Type B pancreatic cell (in vitro differentiated cells): ENCODE measurements at regions not wholly inside any gene's neighbourhood (a gene's known extent, or its start where the extent isn't known, plus 50 kb on each side); places are given as distances from the start of the nearest gene placed in this dataset.

Experiments used
- DNase-seq: peaks from one replicate; pipeline ENCODE4 v3.0.0; 2021; ENCODE audit warnings: mixed read lengths; ENCODE audit not compliant: unreplicated experiment; ENCODE audit errors: extremely low spot score
- H3K27ac Mint-ChIP-seq: 2 replicates; pipeline ENCODE4 v1.8.0; 2021; ENCODE audit warnings: mild to moderate bottlenecking, mixed read lengths
- H3K27me3 Mint-ChIP-seq: 2 replicates; pipeline ENCODE4 v1.8.0; 2021; ENCODE audit warnings: mixed read lengths
- H3K36me3 Mint-ChIP-seq: 2 replicates; pipeline ENCODE4 v1.8.0; 2021; ENCODE audit warnings: mixed read lengths
- H3K4me1 Mint-ChIP-seq: one replicate; pipeline ENCODE4 v1.8.0; 2021; ENCODE audit warnings: mixed read lengths; ENCODE audit not compliant: unreplicated experiment
- H3K4me3 Mint-ChIP-seq: 2 replicates; pipeline ENCODE4 v1.8.0; 2021; ENCODE audit warnings: mild to moderate bottlenecking, mixed read lengths
- H3K9me3 Mint-ChIP-seq: 2 replicates; pipeline ENCODE4 v1.8.0; 2021; ENCODE audit warnings: mixed read lengths
- CTCF ChIP-seq: fragments of 200-600 bp; sonication (generic); conservative IDR thresholded peaks from 2 replicates; pipeline ENCODE4 v1.5.0; 2021; ENCODE audit warnings: antibody characterized with exemption, mild to moderate bottlenecking

GRCh38 chr12:93252221-93252620 lies 125.5 kb upstream of the NUDT4 start:
- H3K9me3 Mint-ChIP-seq, result peaks cover 11% of the 10 kb centered on the region
- no peaks in the 10 kb centered on the region for H3K27me3 Mint-ChIP-seq
- DNase-seq, result no peak
- no peak overlapping the region for H3K27ac Mint-ChIP-seq
- no peak overlapping the region for H3K4me3 Mint-ChIP-seq
- H3K4me1 Mint-ChIP-seq, result peaks cover 4% of the 10 kb centered on the region
- peaks cover 4% of the 10 kb centered on the region for H3K36me3 Mint-ChIP-seq
- no peak for TF ChIP-seq CTCF

- no peak for TF ChIP-seq CTCF
- Mint-ChIP-seq H3K27ac (no peak overlapping the region), H3K4me1 (no peaks in the 10 kb centered on the region), H3K36me3 (peaks cover 4% of the 10 kb centered on the region), H3K27me3 (no peaks in the 10 kb centered on the region), H3K9me3 (peaks cover 11% of the 10 kb centered on the region), H3K4me3 (no peak overlapping the region)
- DNase-seq, result no peak
Observed at GRCh38 chr12:93254911-93255310, 122.8 kb upstream of the NUDT4 start.

GRCh38 chr12:93256256-93256969 lies 121.3 kb upstream of the NUDT4 start:
- Mint-ChIP-seq H3K27ac (no peak overlapping the region), H3K36me3 (peaks cover 4% of the 10 kb centered on the region)

GRCh38 chr12:93261505-93262094 lies 116.1 kb upstream of the NUDT4 start:
- no peaks in the 10 kb centered on the region for H3K4me1 Mint-ChIP-seq
- no peak overlapping the region for H3K4me3 Mint-ChIP-seq
- no peaks in the 10 kb centered on the region for H3K27me3 Mint-ChIP-seq
- no peak for TF ChIP-seq CTCF
- DNase-seq, result no peak
- H3K9me3 Mint-ChIP-seq, result no peaks in the 10 kb centered on the region
- no peaks in the 10 kb centered on the region for H3K36me3 Mint-ChIP-seq
- no peak overlapping the region for H3K27ac Mint-ChIP-seq

More at GRCh38 chr12:93256256-93256969, 121.3 kb upstream of the NUDT4 start:
- Mint-ChIP-seq H3K4me3 (no peak overlapping the region), H3K27me3 (no peaks in the 10 kb centered on the region), H3K9me3 (peaks cover 11% of the 10 kb centered on the region), H3K4me1 (no peaks in the 10 kb centered on the region)
- TF ChIP-seq CTCF, result no peak
- no peak for DNase-seq

GRCh38 chr12:93272997-93273396 lies 104.7 kb upstream of the NUDT4 start:
- DNase-seq, result no peak
- TF ChIP-seq CTCF, result no peak
- Mint-ChIP-seq H3K27me3 (no peaks in the 10 kb centered on the region), H3K9me3 (no peaks in the 10 kb centered on the region), H3K27ac (no peak overlapping the region), H3K36me3 (no peaks in the 10 kb centered on the region), H3K4me3 (no peak overlapping the region), H3K4me1 (peaks cover 8% of the 10 kb centered on the region)
